HEK293 (cell line): ENCODE measurements at regions not wholly inside any gene's neighbourhood (a gene's known extent, or its start where the extent isn't known, plus 50 kb on each side); places are given as distances from the start of the nearest gene placed in this dataset.
"Not testable (repeated sequence)": the region's sequence is repeated elsewhere in the genome, so short reads cannot be mapped to it uniquely, and the experiment has no call there.

Source experiments
- CTCF ChIA-PET: fragments of 350-600 bp; formaldehyde crosslinking; extraction: SDS; loops from one replicate; lab custom pipeline; 2021; ENCODE audit warnings: antibody characterized with exemption; lab: Yijun Ruan, JAX
- POLR2A ChIA-PET: fragments of 300-600 bp; formaldehyde crosslinking; extraction: SDS; loops from one replicate; lab custom pipeline; 2020; ENCODE audit warnings: antibody characterized with exemption, inconsistent platforms; lab: Yijun Ruan, JAX
- H3K27ac ChIP-seq: fragments of 200-500 bp; sonication (Bioruptor generic); 2 replicates; pipeline ENCODE4 v1.5.1; 2014; ENCODE audit warnings: low read depth, low read length, control low read depth, inconsistent platforms; ENCODE audit errors: extremely low read depth
- H3K36me3 ChIP-seq, 2 experiments: fragments of 200-500 bp in 1 of 2; sonication (Bioruptor generic) in 1 of 2; 1 replicate in 1 of 2; 2 replicates in 1 of 2; pipeline ENCODE4 v1.5.1; 2014 to 2017; ENCODE audit warnings: inconsistent platforms in 2 of 2, low read length in 2 of 2; ENCODE audit not compliant: control insufficient read depth in 2 of 2, insufficient read depth in 1 of 2
- H3K4me1 ChIP-seq: fragments of 200-500 bp; sonication (Bioruptor generic); 2 replicates; pipeline ENCODE4 v1.5.1; 2014; ENCODE audit warnings: mild to moderate bottlenecking, low read length, inconsistent platforms; ENCODE audit not compliant: control insufficient read depth, insufficient read depth
- H3K4me3 ChIP-seq: 2 replicates; pipeline ENCODE4 v1.5.1; 2011; ENCODE audit warnings: low read depth, mild to moderate bottlenecking, control low read depth, low read length, moderate library complexity
- H3K9me3 ChIP-seq: fragments of 200-500 bp; sonication (Bioruptor generic); 2 replicates; pipeline ENCODE4 v1.5.1; 2014; ENCODE audit warnings: low read depth, low read length, inconsistent platforms; ENCODE audit not compliant: control insufficient read depth, insufficient read depth
- CTCF ChIP-seq: fragments of 450-650 bp; formaldehyde crosslinking; IDR thresholded peaks from 2 replicates; pipeline ENCODE4 v1.5.1; 2016; ENCODE audit warnings: missing biosample characterization, missing genetic modification characterization
- EGR2 ChIP-seq: fragments of 450-650 bp; formaldehyde crosslinking; IDR thresholded peaks from 2 replicates; pipeline ENCODE4 v1.5.1; 2016; ENCODE audit warnings: low read depth, missing biosample characterization, missing genetic modification characterization
- HOXA7 ChIP-seq: sonication (generic); formaldehyde crosslinking; IDR thresholded peaks from 2 replicates; pipeline ENCODE4 v1.8.1; 2022; ENCODE audit warnings: missing genetic modification reagents, borderline replicate concordance
- IKZF3 ChIP-seq: fragments of 450-650 bp; IDR thresholded peaks from 2 replicates; pipeline ENCODE4 v1.5.0; 2018; ENCODE audit warnings: missing biosample characterization, mild to moderate bottlenecking, missing genetic modification characterization, moderate library complexity
- KLF10 ChIP-seq: fragments of 450-650 bp; IDR thresholded peaks from 2 replicates; pipeline ENCODE4 v1.5.1; 2018; ENCODE audit warnings: missing biosample characterization, mild to moderate bottlenecking, missing genetic modification characterization
- RBAK ChIP-seq: fragments of 450-650 bp; formaldehyde crosslinking; IDR thresholded peaks from 2 replicates; pipeline ENCODE4 v1.5.1; 2016; ENCODE audit warnings: missing biosample characterization, missing genetic modification characterization
- SETDB1 ChIP-seq: IDR thresholded peaks from one replicate; pipeline ENCODE4 v1.6.1; 2017; ENCODE audit warnings: mild to moderate bottlenecking, low read length, moderate library complexity, mixed read lengths; ENCODE audit not compliant: insufficient read length
- ZBTB8A ChIP-seq: fragments of 450-650 bp; formaldehyde crosslinking; IDR thresholded peaks from 2 replicates; pipeline ENCODE4 v1.5.1; 2016; ENCODE audit warnings: missing biosample characterization, missing genetic modification characterization
- ZFHX2 ChIP-seq: fragments of 450-650 bp; formaldehyde crosslinking; conservative IDR thresholded peaks from 2 replicates; pipeline ENCODE4 v1.5.1; 2016; ENCODE audit warnings: missing biosample characterization, missing genetic modification characterization
- ZFP3 ChIP-seq: fragments of 450-650 bp; formaldehyde crosslinking; IDR thresholded peaks from 2 replicates; pipeline ENCODE4 v1.5.1; 2016; ENCODE audit warnings: low read depth, missing biosample characterization, missing genetic modification characterization
- ZNF146 ChIP-seq: fragments of 450-650 bp; formaldehyde crosslinking; IDR thresholded peaks from 2 replicates; pipeline ENCODE4 v1.5.1; 2016; ENCODE audit warnings: missing biosample characterization, missing genetic modification characterization
- ZNF2 ChIP-seq: fragments of 450-650 bp; formaldehyde crosslinking; IDR thresholded peaks from 2 replicates; pipeline ENCODE4 v1.5.1; 2016; ENCODE audit warnings: missing biosample characterization, missing genetic modification characterization
- ZNF214 ChIP-seq: fragments of 450-650 bp; formaldehyde crosslinking; IDR thresholded peaks from 2 replicates; pipeline ENCODE4 v1.5.1; 2017; ENCODE audit warnings: missing biosample characterization, mild to moderate bottlenecking, missing genetic modification characterization, borderline replicate concordance
- ZNF280D ChIP-seq: fragments of 450-650 bp; formaldehyde crosslinking; IDR thresholded peaks from 2 replicates; pipeline ENCODE4 v1.5.1; 2016; ENCODE audit warnings: missing biosample characterization, missing genetic modification characterization
- ZNF335 ChIP-seq: fragments of 450-650 bp; formaldehyde crosslinking; conservative IDR thresholded peaks from 2 replicates; pipeline ENCODE4 v1.5.1; 2016; ENCODE audit warnings: missing biosample characterization, missing genetic modification characterization
- ZNF449 ChIP-seq: fragments of 450-650 bp; formaldehyde crosslinking; IDR thresholded peaks from 2 replicates; pipeline ENCODE4 v1.5.1; 2017; ENCODE audit warnings: missing biosample characterization, mild to moderate bottlenecking, missing genetic modification characterization, moderate library complexity
- ZNF48 ChIP-seq: fragments of 450-650 bp; formaldehyde crosslinking; IDR thresholded peaks from 2 replicates; pipeline ENCODE4 v1.5.1; 2016; ENCODE audit warnings: missing biosample characterization, missing genetic modification characterization
- ZNF658 ChIP-seq: fragments of 450-650 bp; formaldehyde crosslinking; IDR thresholded peaks from 2 replicates; pipeline ENCODE4; 2016; ENCODE audit warnings: missing biosample characterization, missing genetic modification characterization
- ZNF776 ChIP-seq: fragments of 450-650 bp; formaldehyde crosslinking; IDR thresholded peaks from 2 replicates; pipeline ENCODE4 v1.5.0; 2017; ENCODE audit warnings: missing biosample characterization, missing genetic modification characterization, borderline replicate concordance

DNA sequence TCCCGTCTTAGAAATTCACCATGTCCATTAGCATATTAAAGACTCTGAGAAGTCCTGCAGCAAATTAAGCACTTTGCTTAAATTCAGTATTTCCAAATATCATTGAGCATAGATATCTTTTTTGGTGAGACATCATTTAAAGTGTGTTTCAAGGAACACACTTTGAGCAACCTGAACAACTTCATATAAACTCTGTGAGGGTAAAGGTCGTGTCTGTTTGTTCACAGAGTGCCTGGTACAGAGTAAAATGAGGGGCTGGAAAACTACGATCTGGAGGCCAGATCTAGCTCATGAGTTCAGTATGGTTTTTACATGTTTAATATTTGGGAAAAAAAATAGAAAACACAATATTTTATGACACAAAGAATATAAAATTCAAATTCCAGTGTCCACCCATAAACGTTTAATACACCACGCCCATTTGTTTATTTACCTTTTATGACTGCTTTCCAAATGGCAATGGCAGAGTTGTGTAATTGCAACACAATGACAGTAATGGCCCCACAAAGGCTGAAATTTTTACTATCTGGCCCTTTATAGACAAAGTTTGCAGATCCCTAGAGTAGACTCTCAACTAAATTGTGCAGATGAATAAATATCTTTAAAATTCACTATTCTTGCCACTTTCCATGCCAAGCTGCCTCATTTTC is 67.4 kb downstream of the SNTN start:
- no peaks in the 10 kb centered on the region for H3K9me3 ChIP-seq
- no peak overlapping the region for H3K4me3 ChIP-seq
- H3K4me1 ChIP-seq = no peaks in the 10 kb centered on the region
- H3K36me3 ChIP-seq = no peaks in the 10 kb centered on the region
- H3K27ac ChIP-seq = no peak overlapping the region
- TF ChIP-seq CTCF (tag by site-specific recombination) (no peak), ZNF2 (tag by site-specific recombination) (no peak)
- CTCF ChIA-PET = no interaction called here
- POLR2A ChIA-PET = no interaction called here

- H3K36me3 ChIP-seq, H3K9me3 ChIP-seq, H3K4me3 ChIP-seq, POLR2A ChIA-PET, CTCF ChIA-PET, H3K4me1 ChIP-seq, H3K27ac ChIP-seq: not testable (repeated sequence)
These were observed 68.5 kb downstream of the SNTN start for GRCh38 chr3:63720951-63721350.

DNA sequence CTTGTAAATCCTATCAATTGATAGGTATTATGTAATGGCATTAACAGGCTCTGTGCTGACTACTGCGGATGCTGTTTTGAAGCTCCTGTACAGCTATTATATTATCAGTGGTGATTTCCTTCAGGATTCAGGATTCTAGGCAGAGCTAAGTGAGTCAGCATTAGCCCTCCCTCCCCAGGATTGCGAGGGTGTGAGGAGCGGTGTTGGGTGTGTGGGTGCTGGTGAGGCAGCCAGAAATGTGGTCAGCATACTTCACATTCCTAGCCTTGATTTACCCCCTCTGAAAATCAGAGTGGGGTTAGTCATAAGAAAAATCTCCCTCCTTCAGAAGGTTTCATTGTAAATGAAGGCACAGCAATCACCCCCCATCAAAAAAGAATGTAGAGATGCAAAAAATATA is 72.5 kb downstream of the SNTN start:
- TF ChIP-seq ZFP3 (tag by site-specific recombination) (no peak), KLF10 (no peak), ZNF146 (no peak), ZFHX2 (tag by site-specific recombination) (peak; percentile 31; the same call in 1 of the 2 replicates), EGR2 (tag by site-specific recombination) (0 out of 2 replicates have a peak, but pooled peaks have one; percentile 40)
- no peaks in the 10 kb centered on the region for H3K9me3 ChIP-seq
- H3K4me1 ChIP-seq = no peaks in the 10 kb centered on the region
- no peaks in the 10 kb centered on the region for H3K36me3 ChIP-seq
- H3K4me3 ChIP-seq = no peak overlapping the region
- ChIA-PET CTCF (interaction anchor here (1.1 kb wide), 1 partner anchor 9 kb away, joined by 4 read pairs; no protein-coding TSS in a partner anchor), POLR2A (no interaction called here)
- no peak overlapping the region for H3K27ac ChIP-seq

DNA sequence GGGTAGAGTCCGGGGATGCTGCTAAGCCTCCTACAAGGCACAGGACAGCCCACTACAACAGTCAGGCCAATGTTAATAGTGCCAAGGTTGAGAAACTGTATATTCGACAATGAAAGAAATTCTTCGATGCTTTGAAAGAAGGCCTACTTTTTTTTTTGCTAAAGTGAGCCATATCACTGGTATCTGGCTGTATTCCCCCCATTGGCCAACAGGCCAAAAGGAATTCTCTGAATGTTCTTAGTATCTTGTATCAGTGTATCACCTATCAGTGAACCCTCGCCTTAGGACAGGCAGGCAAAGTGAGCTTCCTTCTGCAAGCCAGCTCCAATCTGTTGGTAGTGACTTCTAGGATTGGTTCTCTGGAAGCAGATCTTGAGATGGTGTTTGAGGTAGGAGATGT is 74.2 kb downstream of the SNTN start:
- ChIA-PET CTCF (no interaction called here), POLR2A (no interaction called here)
- TF ChIP-seq RBAK (tag by site-specific recombination) (no peak), ZNF776 (tag by site-specific recombination) (no peak), ZNF146 (no peak), IKZF3 (no peak), ZNF335 (tag by site-specific recombination) (no peak), ZNF48 (tag by site-specific recombination) (no peak), SETDB1 (no peak), ZNF214 (no peak), HOXA7 (CRISPR knock-in tag) (no peak), ZNF449 (tag by site-specific recombination) (no peak), ZBTB8A (tag by site-specific recombination) (no peak), ZNF280D (no peak), ZNF658 (no peak)
- H3K4me3 ChIP-seq = no peak overlapping the region
- H3K4me1 ChIP-seq = no peaks in the 10 kb centered on the region
- H3K9me3 ChIP-seq = no peaks in the 10 kb centered on the region
- no peak overlapping the region for H3K27ac ChIP-seq
- H3K36me3 ChIP-seq = no peaks in the 10 kb centered on the region
